ENCODE measurements at regions not wholly inside any gene's neighbourhood (a gene's known extent, or its start where the extent isn't known, plus 50 kb on each side); places are given as distances from the start of the nearest gene placed in this dataset.

- Mint-ChIP-seq H3K4me1 (ENCODE audit: low read depth in 2 of 2) (peaks cover 0 to 5% of the 10 kb centered on the region in 2 donors), H3K27me3 (peaks cover 7 to 28% of the 10 kb centered on the region in 2 donors), H3K36me3 (ENCODE audit: insufficient read depth) (no peaks in the 10 kb centered on the region), H3K9me3 (peaks cover 2 to 8% of the 10 kb centered on the region in 2 donors), H3K27ac (no peak overlapping the region), H3K4me3 (no peak overlapping the region)
- no peak for DNase-seq
- ATAC-seq (replicated peaks): no peak
Measured at GRCh38 chr6:146946559-146946958, 257.7 kb upstream of the STXBP5 start.

DNA sequence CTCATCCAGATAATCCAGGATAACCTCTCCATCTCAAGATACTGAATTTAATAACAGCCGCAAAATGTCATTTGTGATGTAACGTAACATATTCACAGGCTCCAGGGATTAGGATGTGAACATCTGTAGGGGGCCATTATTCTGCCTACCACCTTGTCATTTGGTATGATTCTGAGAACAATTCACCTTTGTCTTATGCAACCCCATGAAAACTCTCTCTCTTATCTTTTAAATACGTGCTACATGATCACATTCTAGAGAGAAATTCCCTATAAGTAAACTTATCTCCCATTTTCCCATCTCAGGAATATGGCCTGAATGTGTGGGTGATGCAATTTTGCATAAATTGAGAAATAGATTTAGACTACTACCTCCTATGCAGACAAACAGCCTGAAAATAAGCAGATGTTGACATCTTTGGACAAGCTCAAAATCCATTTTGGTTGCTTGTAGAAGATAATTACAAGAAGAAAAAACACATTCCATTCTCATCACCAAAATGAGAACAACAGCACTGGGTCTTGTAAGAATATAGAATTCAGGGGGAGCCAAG lies 255.4 kb upstream of the STXBP5 start:
- H3K9me3 Mint-ChIP-seq: peaks cover 0 to 2% of the 10 kb centered on the region in 2 donors
- peaks cover 0 to 5% of the 10 kb centered on the region in 2 donors for H3K4me1 Mint-ChIP-seq (ENCODE audit: low read depth in 2 of 2)
- H3K27ac Mint-ChIP-seq: no peak overlapping the region
- H3K27me3 Mint-ChIP-seq: peaks cover 7 to 12% of the 10 kb centered on the region in 2 donors
- no peaks in the 10 kb centered on the region for H3K36me3 Mint-ChIP-seq (ENCODE audit: insufficient read depth)
- H3K4me3 Mint-ChIP-seq: no peak overlapping the region
- ATAC-seq (replicated peaks) (no peak), DNase-seq (no peak)

GRCh38 chr6:146949425-146949824 lies 254.8 kb upstream of the STXBP5 start:
- H3K27ac Mint-ChIP-seq: no peak overlapping the region
- ATAC-seq (replicated peaks) (no peak), DNase-seq (no peak)
- no peak overlapping the region for H3K4me3 Mint-ChIP-seq
- peaks cover 0 to 2% of the 10 kb centered on the region in 2 donors for H3K9me3 Mint-ChIP-seq
- H3K4me1 Mint-ChIP-seq (ENCODE audit: low read depth in 2 of 2): peaks cover 0 to 5% of the 10 kb centered on the region in 2 donors
- H3K36me3 Mint-ChIP-seq (ENCODE audit: insufficient read depth): no peaks in the 10 kb centered on the region
- H3K27me3 Mint-ChIP-seq: peaks cover 7 to 10% of the 10 kb centered on the region in 2 donors

DNA sequence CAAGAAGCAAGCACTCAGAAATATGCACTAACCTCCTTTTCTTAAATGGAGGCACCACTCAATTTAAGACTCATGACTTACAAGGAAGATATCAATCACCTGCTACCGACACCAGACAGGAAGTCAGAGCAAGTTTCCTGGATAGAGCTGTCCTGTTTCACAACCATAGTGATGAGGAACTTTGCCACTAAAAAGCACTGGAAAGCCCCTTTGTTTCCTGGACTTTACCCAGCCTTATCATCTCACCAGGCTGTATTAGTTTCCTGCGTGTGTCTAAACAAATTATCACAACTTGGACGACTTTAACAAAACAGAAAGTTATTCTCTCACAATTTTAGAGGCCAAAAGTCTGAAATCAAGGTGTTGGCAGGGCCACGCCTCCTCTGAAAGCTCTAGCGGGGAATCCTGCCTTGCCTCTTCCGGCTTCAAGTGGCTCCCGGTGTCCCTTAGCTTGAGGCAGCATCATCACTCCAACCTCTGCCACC lies 253.8 kb upstream of the STXBP5 start:
- no peak overlapping the region for H3K27ac Mint-ChIP-seq
- H3K27me3 Mint-ChIP-seq: peaks cover 7 to 10% of the 10 kb centered on the region in 2 donors
- ATAC-seq (replicated peaks) (no peak), DNase-seq (no peak)
- no peaks in the 10 kb centered on the region for H3K36me3 Mint-ChIP-seq (ENCODE audit: insufficient read depth)
- H3K4me1 Mint-ChIP-seq (ENCODE audit: low read depth in 2 of 2): peaks cover 0 to 5% of the 10 kb centered on the region in 2 donors
- peaks cover 0 to 2% of the 10 kb centered on the region in 2 donors for H3K9me3 Mint-ChIP-seq
- H3K4me3 Mint-ChIP-seq: no peak overlapping the region

GRCh38 chr6:146955570-146955969 lies 248.6 kb upstream of the STXBP5 start:
- DNase-seq (no peak), ATAC-seq (replicated peaks) (no peak)
- H3K27me3 Mint-ChIP-seq: peaks cover 6 to 7% of the 10 kb centered on the region in 2 donors
- H3K36me3 Mint-ChIP-seq (ENCODE audit: insufficient read depth): no peaks in the 10 kb centered on the region
- peaks cover 0 to 4% of the 10 kb centered on the region in 2 donors for H3K4me1 Mint-ChIP-seq (ENCODE audit: low read depth in 2 of 2)
- no peak overlapping the region for H3K4me3 Mint-ChIP-seq
- no peaks in the 10 kb centered on the region for H3K9me3 Mint-ChIP-seq
- no peak overlapping the region for H3K27ac Mint-ChIP-seq

DNA sequence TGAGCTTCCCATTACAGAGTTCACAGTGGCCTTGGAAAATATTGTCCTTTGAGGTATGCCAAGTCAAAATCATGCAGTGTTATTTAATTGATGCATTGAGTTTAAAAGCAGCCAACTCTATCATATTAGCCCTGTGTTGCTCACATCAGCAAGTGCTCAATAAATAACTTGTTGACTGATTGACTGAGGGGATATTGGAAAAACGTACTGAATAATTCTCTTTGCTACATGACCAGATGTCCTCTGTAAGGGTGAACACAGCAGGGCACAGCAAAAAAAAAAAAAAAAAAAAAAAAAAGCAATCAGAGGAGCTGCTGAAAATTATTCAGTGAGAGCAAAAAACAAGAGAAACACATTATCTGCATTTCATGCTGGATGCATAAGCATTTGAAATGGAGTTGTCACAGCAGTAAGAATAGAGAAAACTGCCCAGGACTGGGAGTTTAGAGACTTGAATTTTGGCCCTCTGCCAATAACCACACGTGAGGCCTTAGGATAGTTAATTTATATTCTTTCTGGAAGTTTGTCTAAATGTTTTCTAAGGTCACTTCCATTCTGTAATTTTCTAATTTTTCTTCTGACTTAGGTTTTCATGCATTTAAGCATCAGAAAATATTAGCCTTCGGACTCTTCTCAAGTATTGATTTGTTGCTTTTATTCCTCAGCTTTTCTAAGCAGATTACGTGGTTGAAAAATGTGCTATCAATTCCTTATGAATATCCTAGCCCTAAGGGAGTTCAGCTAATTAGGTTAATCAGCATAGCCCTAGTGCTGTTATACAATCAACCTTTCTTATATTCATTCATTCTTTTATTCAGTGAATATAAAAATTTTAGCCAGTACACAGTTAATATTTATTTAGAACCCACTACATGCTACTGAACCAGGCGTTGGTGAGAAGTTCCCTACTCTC lies 246.8 kb upstream of the STXBP5 start:
- no peak overlapping the region for H3K27ac Mint-ChIP-seq
- no peak for DNase-seq
- H3K27me3 Mint-ChIP-seq: no peaks in the 10 kb centered on the region
- H3K36me3 Mint-ChIP-seq (ENCODE audit: insufficient read depth): no peaks in the 10 kb centered on the region
- no peak overlapping the region for H3K4me3 Mint-ChIP-seq
- no peaks in the 10 kb centered on the region for H3K4me1 Mint-ChIP-seq (ENCODE audit: low read depth in 2 of 2)
- H3K9me3 Mint-ChIP-seq: peaks cover 0 to 2% of the 10 kb centered on the region in 2 donors
- ATAC-seq (replicated peaks): no peak

- Mint-ChIP-seq H3K4me3 (no peak overlapping the region), H3K36me3 (ENCODE audit: insufficient read depth) (no peaks in the 10 kb centered on the region), H3K27me3 (no peaks in the 10 kb centered on the region), H3K27ac (no peak overlapping the region), H3K9me3 (peaks cover 6 to 8% of the 10 kb centered on the region in 2 donors), H3K4me1 (ENCODE audit: low read depth in 2 of 2) (no peaks in the 10 kb centered on the region)
- DNase-seq (no peak), ATAC-seq (replicated peaks) (no peak)
Measured at GRCh38 chr6:146961831-146962230, 242.4 kb upstream of the STXBP5 start.

GRCh38 chr6:146962329-146962728 lies 241.9 kb upstream of the STXBP5 start:
- Mint-ChIP-seq H3K9me3 (peaks cover 6 to 8% of the 10 kb centered on the region in 2 donors), H3K4me3 (no peak overlapping the region), H3K27me3 (no peaks in the 10 kb centered on the region), H3K4me1 (ENCODE audit: low read depth in 2 of 2) (no peaks in the 10 kb centered on the region), H3K27ac (no peak overlapping the region), H3K36me3 (ENCODE audit: insufficient read depth) (no peaks in the 10 kb centered on the region)
- DNase-seq (no peak), ATAC-seq (replicated peaks) (no peak)

DNA sequence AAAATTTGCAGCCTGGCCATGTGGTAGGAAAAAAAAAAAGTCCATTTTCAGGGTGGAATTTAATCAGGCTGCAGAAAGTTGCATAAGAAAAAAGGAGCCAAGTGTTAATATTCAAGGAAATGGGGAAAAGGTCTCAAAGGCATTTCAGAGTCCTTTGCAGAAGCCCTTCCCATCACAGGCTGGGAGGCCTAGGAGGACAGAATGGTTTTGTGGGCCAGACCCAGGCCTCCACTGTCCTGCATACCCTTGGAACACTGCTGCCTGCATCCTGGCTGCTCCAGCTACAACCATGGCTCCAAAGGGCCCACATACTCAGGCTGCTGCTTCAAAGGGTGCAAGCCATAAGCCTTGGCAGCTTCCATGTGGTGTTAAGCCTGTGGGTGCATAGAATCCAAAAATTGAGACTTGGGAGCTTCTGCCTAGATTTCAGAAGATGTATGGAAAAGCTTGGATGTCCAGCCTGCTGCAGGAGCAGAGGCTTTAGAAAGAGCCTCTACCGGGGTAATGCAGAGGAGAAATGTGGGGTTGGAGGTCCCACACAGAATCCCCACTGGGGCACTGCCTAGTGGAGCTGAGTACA lies 239.0 kb upstream of the STXBP5 start:
- no peak overlapping the region for H3K4me3 Mint-ChIP-seq

DNA sequence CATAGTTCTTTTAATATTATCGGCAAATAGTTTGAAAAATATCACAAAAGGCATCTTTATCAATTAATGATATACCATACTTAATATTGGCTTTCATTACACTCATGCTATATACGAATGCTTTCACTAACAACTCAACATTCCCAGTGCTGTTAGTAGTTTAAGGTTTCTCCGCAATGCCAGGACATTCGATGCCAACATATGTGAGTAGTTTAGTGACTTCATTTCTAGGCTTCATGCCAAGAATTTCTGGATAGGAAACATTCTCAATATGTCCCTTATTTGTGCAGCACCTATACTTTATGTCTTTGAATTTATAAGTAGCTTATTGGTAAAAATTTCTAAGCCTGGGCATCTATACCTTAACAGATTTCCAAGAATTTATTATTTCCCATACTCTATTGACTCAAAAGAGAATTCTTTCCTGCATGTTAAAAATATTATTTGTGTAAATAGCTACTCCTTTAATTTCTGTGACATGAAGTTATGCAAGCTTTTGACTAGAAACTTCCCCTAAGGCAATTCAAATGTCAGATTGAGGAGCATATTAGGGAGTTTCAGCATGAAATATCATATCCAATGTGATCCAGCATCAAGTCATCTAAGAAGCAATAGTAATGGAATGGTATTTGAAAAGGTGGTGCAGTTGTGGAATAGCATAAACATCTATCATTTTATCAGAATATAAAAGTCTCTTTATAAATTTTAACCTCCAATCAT lies 236.0 kb upstream of the STXBP5 start:
- Mint-ChIP-seq H3K27me3 (peaks cover 0 to 5% of the 10 kb centered on the region in 2 donors), H3K4me1 (ENCODE audit: low read depth in 2 of 2) (no peaks in the 10 kb centered on the region)
- no peak for DNase-seq

More for the DNA sequence above, 239.0 kb upstream of the STXBP5 start:
- Mint-ChIP-seq H3K27me3 (peaks cover 0 to 5% of the 10 kb centered on the region in 2 donors), H3K27ac (no peak overlapping the region), H3K4me1 (ENCODE audit: low read depth in 2 of 2) (no peaks in the 10 kb centered on the region), H3K36me3 (ENCODE audit: insufficient read depth) (no peaks in the 10 kb centered on the region), H3K9me3 (peaks cover 6 to 8% of the 10 kb centered on the region in 2 donors)
- DNase-seq (no peak), ATAC-seq (replicated peaks) (no peak)

GRCh38 chr6:146972546-146972945 lies 231.7 kb upstream of the STXBP5 start:
- Mint-ChIP-seq H3K4me1 (ENCODE audit: low read depth in 2 of 2) (no peaks in the 10 kb centered on the region), H3K27me3 (peaks cover 0 to 10% of the 10 kb centered on the region in 2 donors), H3K27ac (no peak overlapping the region), H3K4me3 (no peak overlapping the region), H3K9me3 (no peaks in the 10 kb centered on the region), H3K36me3 (ENCODE audit: insufficient read depth) (no peaks in the 10 kb centered on the region)
- ATAC-seq (replicated peaks) (no peak), DNase-seq (no peak)

More for the DNA sequence above, 236.0 kb upstream of the STXBP5 start:
- H3K36me3 Mint-ChIP-seq (ENCODE audit: insufficient read depth): no peaks in the 10 kb centered on the region
- no peak overlapping the region for H3K27ac Mint-ChIP-seq
- H3K9me3 Mint-ChIP-seq: peaks cover 4 to 8% of the 10 kb centered on the region in 2 donors
- no peak for ATAC-seq (replicated peaks)
- H3K4me3 Mint-ChIP-seq: no peak overlapping the region

DNA sequence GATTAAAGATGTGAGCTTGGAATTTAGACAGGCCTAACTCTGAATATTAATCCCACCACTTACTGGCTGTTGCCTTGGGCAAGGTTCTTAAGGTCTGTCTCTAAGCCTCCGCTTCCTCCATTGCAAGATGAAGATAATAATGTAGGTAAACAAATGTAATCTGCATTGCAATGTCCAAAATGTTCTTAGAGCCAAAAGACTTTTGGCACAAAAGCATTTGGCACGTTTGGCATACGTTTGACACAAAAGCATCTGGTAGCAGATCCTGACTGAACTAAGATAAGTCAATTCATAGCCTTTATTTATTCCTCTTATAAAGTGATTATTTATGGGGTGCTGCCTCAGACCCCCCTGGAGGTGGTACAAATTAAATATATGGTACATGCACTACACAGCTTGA lies 229.9 kb upstream of the STXBP5 start:
- no peak for ATAC-seq (replicated peaks)
- DNase-seq: no peak
- Mint-ChIP-seq H3K4me3 (no peak overlapping the region), H3K27me3 (peaks cover 7 to 14% of the 10 kb centered on the region in 2 donors), H3K36me3 (ENCODE audit: insufficient read depth) (no peaks in the 10 kb centered on the region), H3K9me3 (no peaks in the 10 kb centered on the region), H3K4me1 (ENCODE audit: low read depth in 2 of 2) (no peaks in the 10 kb centered on the region), H3K27ac (no peak overlapping the region)

DNA sequence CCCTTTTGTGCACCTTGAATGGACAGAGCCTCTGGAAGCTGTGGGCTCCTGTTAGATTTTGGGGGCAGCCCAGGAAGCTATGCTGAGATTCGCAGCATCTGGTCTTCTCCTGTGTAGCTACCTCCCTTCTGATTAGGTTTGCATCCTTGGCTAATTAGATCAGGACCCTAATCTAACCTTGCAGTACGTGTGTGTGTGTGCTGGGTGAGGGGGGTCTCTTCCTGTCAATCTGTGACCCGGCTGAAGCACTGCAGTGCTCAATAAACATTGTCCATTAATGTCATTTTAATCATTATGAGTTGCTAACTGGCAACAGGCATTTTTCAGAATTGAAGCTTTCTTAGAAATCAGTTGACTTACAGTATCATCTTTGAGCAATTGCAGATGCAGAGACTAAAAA lies 229.1 kb upstream of the STXBP5 start:
- H3K9me3 Mint-ChIP-seq: no peaks in the 10 kb centered on the region
- H3K4me1 Mint-ChIP-seq (ENCODE audit: low read depth in 2 of 2): no peaks in the 10 kb centered on the region
- no peak overlapping the region for H3K4me3 Mint-ChIP-seq
- H3K36me3 Mint-ChIP-seq (ENCODE audit: insufficient read depth): no peaks in the 10 kb centered on the region
- no peak for ATAC-seq (replicated peaks)
- DNase-seq: no peak
- H3K27ac Mint-ChIP-seq: no peak overlapping the region
- peaks cover 7 to 11% of the 10 kb centered on the region in 2 donors for H3K27me3 Mint-ChIP-seq
